Body of pancreas (tissue), 4 donors: ENCODE measurements at regions not wholly inside any gene's neighbourhood (a gene's known extent, or its start where the extent isn't known, plus 50 kb on each side); places are given as distances from the start of the nearest gene placed in this dataset.

Source experiments
- CTCF ChIP-seq, 7 experiments: fragments of 450-650 bp in 4 of 7; fragments of 200-600 bp in 3 of 7; sonication (generic) in 3 of 7; IDR thresholded peaks; one replicate each; pipeline ENCODE4 v1.5.1; 2016 to 2019; ENCODE audit warnings: antibody characterized with exemption in 7 of 7
- POLR2A ChIP-seq, 3 donors: fragments of 450-650 bp; IDR thresholded peaks; one replicate each; pipeline ENCODE4 v1.6.1; 2016; ENCODE audit warnings: antibody characterized with exemption in 3 of 3, mild to moderate bottlenecking in 2 of 3

DNA sequence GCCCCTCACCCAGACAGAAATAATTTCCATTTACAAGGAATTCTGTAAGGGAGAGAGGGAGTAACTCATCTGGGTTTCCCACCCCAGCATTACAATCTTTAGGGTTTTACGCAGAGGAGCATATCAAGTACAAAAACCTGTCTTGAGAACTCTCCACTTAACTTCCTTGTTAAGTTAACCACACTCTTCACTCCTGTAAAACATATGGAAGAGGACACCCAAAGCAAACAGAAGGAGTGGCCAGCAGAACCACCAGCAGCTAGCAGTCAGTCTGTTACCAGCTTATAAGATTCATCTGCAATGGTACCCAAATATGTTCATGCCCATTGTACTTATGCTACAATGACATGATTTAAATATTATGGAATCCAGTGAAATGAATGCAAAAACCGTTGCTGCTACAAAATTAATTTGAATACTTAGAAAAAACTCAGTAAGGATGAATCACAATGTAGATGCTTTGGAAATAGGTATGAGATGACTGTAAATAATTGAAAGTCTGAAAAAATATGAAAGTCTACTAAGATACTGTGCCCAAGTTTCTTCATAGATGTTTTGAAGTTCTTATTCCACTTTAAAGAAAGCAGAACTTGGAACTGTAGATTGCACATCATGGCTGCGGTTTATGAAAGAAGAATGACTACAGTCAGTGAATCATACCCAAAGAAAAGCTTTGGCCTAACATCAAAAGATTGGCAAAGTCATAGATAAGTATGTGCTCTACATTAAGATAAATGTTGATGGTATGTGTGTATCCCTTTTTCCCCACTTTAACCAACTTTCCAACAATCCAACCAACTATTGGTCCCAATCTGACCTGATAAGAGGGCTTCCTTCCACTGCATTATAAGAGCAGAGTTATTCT, 233.6 kb downstream of the ACTL7B start:
- TF ChIP-seq POLR2A (IDR thresholded peaks at IDR 0.05): no peak
- no peak for TF ChIP-seq CTCF (IDR thresholded peaks at IDR 0.05)
